Neuron (in vitro differentiated cells): ENCODE measurements at regions not wholly inside any gene's neighbourhood (a gene's known extent, or its start where the extent isn't known, plus 50 kb on each side); places are given as distances from the start of the nearest gene placed in this dataset.

Experiments
- H2AFZ ChIP-seq: one replicate; pipeline ENCODE4 v1.6.1; 2013; ENCODE audit warnings: low read depth, mild to moderate bottlenecking, inconsistent platforms, low read length, moderate library complexity
- H3K27me3 ChIP-seq: one replicate; pipeline ENCODE4 v1.6.1; 2013; ENCODE audit warnings: low read length; ENCODE audit not compliant: insufficient read depth
- H3K36me3 ChIP-seq: one replicate; pipeline ENCODE4 v1.6.1; 2013; ENCODE audit warnings: low read length; ENCODE audit not compliant: insufficient read depth
- H3K4me1 ChIP-seq: one replicate; pipeline ENCODE4 v1.6.1; 2013; ENCODE audit warnings: low read length; ENCODE audit not compliant: insufficient read depth
- H3K4me3 ChIP-seq: 2 replicates; pipeline ENCODE4 v1.5.1; 2013; ENCODE audit warnings: mild to moderate bottlenecking, low read length, moderate library complexity
- H3K9me3 ChIP-seq: one replicate; pipeline ENCODE4 v1.6.1; 2013; ENCODE audit warnings: low read length

GRCh38 chr1:164188497-164188896, 370.5 kb upstream of the PBX1 start:
- Histone ChIP-seq H3K4me1 (no peaks in the 10 kb centered on the region), H3K36me3 (no peaks in the 10 kb centered on the region), H3K4me3 (no peak overlapping the region), H3K9me3 (no peaks in the 10 kb centered on the region), H2AFZ (no peak overlapping the region), H3K27me3 (no peaks in the 10 kb centered on the region)

- Histone ChIP-seq H3K9me3 (no peaks in the 10 kb centered on the region), H3K36me3 (no peaks in the 10 kb centered on the region), H3K4me1 (no peaks in the 10 kb centered on the region), H3K4me3 (no peak overlapping the region), H2AFZ (no peak overlapping the region), H3K27me3 (no peaks in the 10 kb centered on the region)
These were observed 367.8 kb upstream of the PBX1 start for GRCh38 chr1:164191191-164191590.

GRCh38 chr1:164210211-164210739, 348.7 kb upstream of the PBX1 start:
- no peak overlapping the region for H3K4me3 ChIP-seq
- H2AFZ ChIP-seq = no peak overlapping the region
- H3K4me1 ChIP-seq = no peaks in the 10 kb centered on the region
- H3K36me3 ChIP-seq = no peaks in the 10 kb centered on the region
- H3K27me3 ChIP-seq = no peaks in the 10 kb centered on the region
- no peaks in the 10 kb centered on the region for H3K9me3 ChIP-seq

GRCh38 chr1:164223378-164223777, 335.6 kb upstream of the PBX1 start:
- Histone ChIP-seq H3K9me3 (no peaks in the 10 kb centered on the region), H3K4me1 (no peaks in the 10 kb centered on the region), H3K4me3 (no peak overlapping the region), H2AFZ (no peak overlapping the region), H3K36me3 (no peaks in the 10 kb centered on the region), H3K27me3 (no peaks in the 10 kb centered on the region)

- no peaks in the 10 kb centered on the region for H3K4me1 ChIP-seq
- H3K27me3 ChIP-seq = no peaks in the 10 kb centered on the region
- H3K4me3 ChIP-seq = no peak overlapping the region
These were observed 334.0 kb upstream of the PBX1 start for GRCh38 chr1:164225011-164225410.

DNA sequence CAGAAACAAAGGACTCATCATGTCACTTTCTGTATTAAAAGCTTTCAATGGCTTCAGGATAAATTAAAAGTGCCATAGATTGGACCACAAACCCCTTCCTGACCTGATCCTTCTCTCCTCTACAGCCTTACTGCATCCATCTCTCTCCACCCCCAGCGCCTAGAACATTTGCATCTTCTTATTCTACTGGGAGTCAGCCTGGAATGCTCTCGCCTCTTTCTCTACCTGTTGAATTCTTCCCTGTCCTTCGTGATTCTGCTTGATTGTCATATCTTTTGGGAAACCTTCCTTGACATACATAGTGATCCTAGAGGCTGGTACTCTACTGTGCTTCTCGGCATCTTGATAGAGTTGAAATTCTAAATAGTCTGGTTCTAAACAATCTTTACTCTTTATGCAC, 332.0 kb upstream of the PBX1 start:
- Histone ChIP-seq H3K9me3 (no peaks in the 10 kb centered on the region), H2AFZ (no peak overlapping the region), H3K4me1 (no peaks in the 10 kb centered on the region), H3K36me3 (no peaks in the 10 kb centered on the region), H3K4me3 (no peak overlapping the region), H3K27me3 (no peaks in the 10 kb centered on the region)

More at GRCh38 chr1:164225011-164225410, 334.0 kb upstream of the PBX1 start:
- Histone ChIP-seq H3K36me3 (no peaks in the 10 kb centered on the region), H2AFZ (no peak overlapping the region), H3K9me3 (no peaks in the 10 kb centered on the region)

DNA sequence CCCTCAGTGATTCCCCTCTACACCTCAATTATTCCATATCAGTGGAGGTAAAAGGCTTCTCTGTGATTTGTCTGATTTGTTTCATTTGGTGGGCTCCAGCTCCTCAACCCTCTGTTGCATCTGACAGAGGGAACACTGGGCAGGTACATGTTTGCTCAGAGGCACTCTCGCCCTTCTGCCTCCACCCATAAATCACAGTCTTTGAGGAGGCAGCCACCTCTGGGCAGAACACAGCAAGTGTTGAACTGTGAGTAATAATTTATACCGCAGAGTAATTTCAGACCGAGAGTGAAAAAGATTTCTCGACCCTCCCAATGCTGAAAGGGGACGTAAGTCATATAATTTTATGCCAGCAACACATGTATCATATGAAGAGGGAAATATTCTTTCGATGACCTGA, 330.1 kb upstream of the PBX1 start:
- no peaks in the 10 kb centered on the region for H3K27me3 ChIP-seq
- H3K4me3 ChIP-seq = no peak overlapping the region
- H3K36me3 ChIP-seq = no peaks in the 10 kb centered on the region
- H3K9me3 ChIP-seq = no peaks in the 10 kb centered on the region
- H2AFZ ChIP-seq = no peak overlapping the region
- H3K4me1 ChIP-seq = no peaks in the 10 kb centered on the region

DNA sequence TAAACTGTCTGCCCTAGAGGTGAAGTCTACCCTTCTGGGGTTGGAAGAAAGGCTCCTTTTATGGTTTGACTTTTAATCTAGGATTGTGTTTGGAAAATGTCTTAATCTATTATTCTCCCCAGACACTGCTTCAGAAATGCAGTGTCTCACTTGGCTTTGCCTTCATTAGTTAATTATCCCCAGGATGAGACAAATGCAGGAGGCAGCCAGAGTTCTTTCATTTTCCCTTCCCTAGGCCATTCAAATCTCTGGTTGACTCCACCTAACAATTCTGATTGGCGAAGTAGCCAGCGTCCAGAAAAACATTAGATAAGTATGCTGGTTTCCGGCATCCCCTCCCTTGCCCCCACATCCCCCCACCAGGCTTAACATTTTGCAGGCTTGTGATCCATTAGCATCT, 325.8 kb upstream of the PBX1 start:
- Histone ChIP-seq H3K27me3 (no peaks in the 10 kb centered on the region), H3K36me3 (no peaks in the 10 kb centered on the region), H3K4me3 (no peak overlapping the region), H2AFZ (no peak overlapping the region), H3K4me1 (no peaks in the 10 kb centered on the region), H3K9me3 (no peaks in the 10 kb centered on the region)

DNA sequence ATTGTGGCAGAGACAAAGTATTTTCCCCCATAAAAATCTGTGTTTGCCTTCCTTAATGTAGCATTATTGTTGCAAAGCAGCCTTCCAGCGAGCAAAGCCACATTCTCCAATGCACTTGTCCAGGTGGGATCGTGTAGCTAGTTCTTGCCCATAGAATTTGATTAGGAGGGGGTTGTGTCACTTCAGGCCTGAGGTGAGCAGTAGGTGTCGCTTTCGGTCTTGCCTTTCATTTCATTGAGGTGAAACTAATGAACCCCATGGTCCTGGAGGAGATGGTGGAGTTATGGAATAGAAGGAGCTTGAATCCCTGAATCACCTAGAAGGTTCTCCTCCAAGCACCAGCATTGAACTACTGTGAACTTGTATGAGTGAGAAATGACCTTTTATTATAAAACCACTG, 318.9 kb upstream of the PBX1 start:
- Histone ChIP-seq H3K36me3 (no peaks in the 10 kb centered on the region), H3K4me1 (no peaks in the 10 kb centered on the region), H3K9me3 (no peaks in the 10 kb centered on the region), H3K4me3 (no peak overlapping the region), H3K27me3 (no peaks in the 10 kb centered on the region), H2AFZ (no peak overlapping the region)

GRCh38 chr1:164250365-164250764, 308.6 kb upstream of the PBX1 start:
- no peaks in the 10 kb centered on the region for H3K27me3 ChIP-seq
- no peak overlapping the region for H2AFZ ChIP-seq
- no peak overlapping the region for H3K4me3 ChIP-seq
- no peaks in the 10 kb centered on the region for H3K9me3 ChIP-seq
- no peaks in the 10 kb centered on the region for H3K4me1 ChIP-seq
- H3K36me3 ChIP-seq = no peaks in the 10 kb centered on the region

GRCh38 chr1:164256456-164256855, 302.5 kb upstream of the PBX1 start:
- H3K4me1 ChIP-seq = no peaks in the 10 kb centered on the region
- no peaks in the 10 kb centered on the region for H3K9me3 ChIP-seq
- no peak overlapping the region for H3K4me3 ChIP-seq
- H3K27me3 ChIP-seq = no peaks in the 10 kb centered on the region
- no peaks in the 10 kb centered on the region for H3K36me3 ChIP-seq
- no peak overlapping the region for H2AFZ ChIP-seq

GRCh38 chr1:164261691-164262240, 297.2 kb upstream of the PBX1 start:
- no peaks in the 10 kb centered on the region for H3K9me3 ChIP-seq
- no peaks in the 10 kb centered on the region for H3K36me3 ChIP-seq
- no peaks in the 10 kb centered on the region for H3K27me3 ChIP-seq
- H2AFZ ChIP-seq = no peak overlapping the region
- no peaks in the 10 kb centered on the region for H3K4me1 ChIP-seq
- no peak overlapping the region for H3K4me3 ChIP-seq

DNA sequence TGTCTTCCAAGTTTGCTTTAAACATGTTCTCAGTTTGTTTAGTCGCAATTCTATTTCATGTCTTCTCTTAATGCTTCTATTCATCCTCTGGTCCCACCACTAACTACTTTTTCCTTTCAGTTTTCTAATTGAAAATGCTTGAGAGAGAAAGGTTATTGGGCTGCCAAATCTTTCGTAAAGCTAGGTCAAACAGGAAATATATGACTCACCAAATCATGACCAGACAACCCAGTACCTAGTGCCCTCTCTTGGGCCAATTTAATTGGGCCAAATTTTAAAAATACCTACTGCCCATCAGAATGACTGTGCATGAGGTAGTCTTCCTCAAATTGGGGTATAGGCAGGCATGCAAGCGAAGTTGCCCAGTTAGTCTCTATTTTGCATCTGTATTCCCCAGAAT, 295.4 kb upstream of the PBX1 start:
- H3K27me3 ChIP-seq = no peaks in the 10 kb centered on the region
- no peak overlapping the region for H3K4me3 ChIP-seq
- no peak overlapping the region for H2AFZ ChIP-seq
- H3K4me1 ChIP-seq = no peaks in the 10 kb centered on the region
- H3K9me3 ChIP-seq = no peaks in the 10 kb centered on the region
- H3K36me3 ChIP-seq = no peaks in the 10 kb centered on the region

DNA sequence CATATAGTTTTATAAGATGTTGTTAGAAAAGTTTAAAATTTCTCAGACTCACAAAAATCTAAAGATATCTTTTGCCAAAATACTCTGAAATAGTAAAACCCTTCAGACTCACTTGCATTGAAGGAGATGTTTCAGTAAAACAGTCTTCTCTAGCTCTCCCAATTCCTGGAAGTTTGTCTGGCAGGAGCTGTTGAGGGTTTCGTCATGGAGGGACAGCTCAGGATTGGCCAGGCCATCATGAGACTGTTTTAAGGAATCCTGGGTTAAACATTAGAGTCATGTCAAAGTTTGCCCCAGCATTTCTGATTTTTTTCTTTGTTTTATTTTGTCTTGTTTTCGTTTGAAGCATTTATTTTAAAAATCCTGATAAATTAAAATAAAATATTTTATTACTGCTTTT, 293.8 kb upstream of the PBX1 start:
- Histone ChIP-seq H3K4me3 (no peak overlapping the region), H3K4me1 (no peaks in the 10 kb centered on the region), H2AFZ (no peak overlapping the region), H3K27me3 (no peaks in the 10 kb centered on the region), H3K9me3 (no peaks in the 10 kb centered on the region), H3K36me3 (no peaks in the 10 kb centered on the region)
